IMR-90 (cell line): ENCODE measurements at regions not wholly inside any gene's neighbourhood (a gene's known extent, or its start where the extent isn't known, plus 50 kb on each side); places are given as distances from the start of the nearest gene placed in this dataset.

Experiments used
- BHLHE40 ChIP-seq: fragments of 150-350 bp; IDR thresholded peaks from 2 replicates; pipeline ENCODE4 v1.6.1; 2016; ENCODE audit warnings: mild to moderate bottlenecking, low read depth, low read length
- CTCF ChIP-seq: conservative IDR thresholded peaks from 2 replicates; pipeline ENCODE4 v1.5.1; 2012; ENCODE audit warnings: mild to moderate bottlenecking, low read depth, low read length, improper control_type of control experiment
- POLR2A ChIP-seq: IDR thresholded peaks from 2 replicates; pipeline ENCODE4 v1.6.1; 2012; ENCODE audit warnings: mild to moderate bottlenecking, low read depth, low read length
- RAD21 ChIP-seq: IDR thresholded peaks from 2 replicates; pipeline ENCODE4 v1.6.1; 2012; ENCODE audit warnings: low read length, improper control_type of control experiment
- RCOR1 ChIP-seq: IDR thresholded peaks from 2 replicates; pipeline ENCODE4 v1.6.1; 2012; ENCODE audit warnings: mild to moderate bottlenecking, low read length, improper control_type of control experiment; ENCODE audit not compliant: insufficient replicate concordance

- TF ChIP-seq POLR2A: no peak
- TF ChIP-seq CTCF: no peak
- no peak for TF ChIP-seq RCOR1
- TF ChIP-seq BHLHE40: no peak
- TF ChIP-seq RAD21: no peak
Observed at GRCh38 chr14:100673085-100673806, 53.4 kb upstream of the DLK1 start.
